WTC11 (cell line): ENCODE measurements at regions not wholly inside any gene's neighbourhood (a gene's known extent, or its start where the extent isn't known, plus 50 kb on each side); places are given as distances from the start of the nearest gene placed in this dataset.

Experiments
- ELF4 ChIP-seq: sonication (generic); formaldehyde crosslinking; IDR thresholded peaks from 2 replicates; pipeline ENCODE4 v1.8.1; 2022; ENCODE audit warnings: low read depth, mild to moderate bottlenecking, moderate library complexity, missing genetic modification reagents
- FOXP1 ChIP-seq: sonication (generic); formaldehyde crosslinking; IDR thresholded peaks from 2 replicates; pipeline ENCODE4 v1.8.0; 2022; ENCODE audit warnings: missing genetic modification reagents, mild to moderate bottlenecking, moderate library complexity, borderline replicate concordance
- MYBL2 ChIP-seq: sonication (generic); formaldehyde crosslinking; IDR thresholded peaks from 2 replicates; pipeline ENCODE4 v1.8.1; 2023; ENCODE audit warnings: mild to moderate bottlenecking, moderate library complexity, missing genetic modification reagents
- SP1 ChIP-seq: sonication (generic); formaldehyde crosslinking; conservative IDR thresholded peaks from 2 replicates; pipeline ENCODE4 v1.8.1; 2022; ENCODE audit warnings: missing genetic modification reagents
- TEAD4 ChIP-seq: sonication (generic); formaldehyde crosslinking; IDR thresholded peaks from 2 replicates; pipeline ENCODE4 v1.8.0; 2022; ENCODE audit warnings: mild to moderate bottlenecking, missing genetic modification reagents
- TF ChIP-seq, protein P1 (sequence below): fragments of 200-600 bp; IDR thresholded peaks from 2 replicates; pipeline ENCODE4 v1.8.0; 2022; ENCODE audit warnings: antibody characterized with exemption
- TF ChIP-seq, protein P2 (sequence below): fragments of 250-450 bp; sonication (Bioruptor Pico); IDR thresholded peaks from 2 replicates; pipeline ENCODE4 v1.9.0; 2021; ENCODE audit warnings: mild to moderate bottlenecking
- TF ChIP-seq, protein P3 (sequence below): sonication (generic); formaldehyde crosslinking; IDR thresholded peaks from 2 replicates; pipeline ENCODE4 v1.8.1; 2022; ENCODE audit warnings: low read depth, missing genetic modification reagents, borderline replicate concordance
- TF ChIP-seq, protein P4 (sequence below): sonication (generic); formaldehyde crosslinking; IDR thresholded peaks from 2 replicates; pipeline ENCODE4 v1.8.1; 2022; ENCODE audit warnings: low read depth, mild to moderate bottlenecking, moderate library complexity, missing genetic modification reagents, borderline replicate concordance
- TF ChIP-seq, protein P5 (sequence below): sonication (generic); formaldehyde crosslinking; conservative IDR thresholded peaks from 2 replicates; pipeline ENCODE4 v1.8.1; 2022; ENCODE audit warnings: mild to moderate bottlenecking, missing genetic modification reagents
- TF ChIP-seq, protein P6 (sequence below): sonication (generic); formaldehyde crosslinking; IDR thresholded peaks from 2 replicates; pipeline ENCODE4 v1.8.1; 2023; ENCODE audit warnings: mild to moderate bottlenecking, missing genetic modification reagents, moderate library complexity

DNA sequence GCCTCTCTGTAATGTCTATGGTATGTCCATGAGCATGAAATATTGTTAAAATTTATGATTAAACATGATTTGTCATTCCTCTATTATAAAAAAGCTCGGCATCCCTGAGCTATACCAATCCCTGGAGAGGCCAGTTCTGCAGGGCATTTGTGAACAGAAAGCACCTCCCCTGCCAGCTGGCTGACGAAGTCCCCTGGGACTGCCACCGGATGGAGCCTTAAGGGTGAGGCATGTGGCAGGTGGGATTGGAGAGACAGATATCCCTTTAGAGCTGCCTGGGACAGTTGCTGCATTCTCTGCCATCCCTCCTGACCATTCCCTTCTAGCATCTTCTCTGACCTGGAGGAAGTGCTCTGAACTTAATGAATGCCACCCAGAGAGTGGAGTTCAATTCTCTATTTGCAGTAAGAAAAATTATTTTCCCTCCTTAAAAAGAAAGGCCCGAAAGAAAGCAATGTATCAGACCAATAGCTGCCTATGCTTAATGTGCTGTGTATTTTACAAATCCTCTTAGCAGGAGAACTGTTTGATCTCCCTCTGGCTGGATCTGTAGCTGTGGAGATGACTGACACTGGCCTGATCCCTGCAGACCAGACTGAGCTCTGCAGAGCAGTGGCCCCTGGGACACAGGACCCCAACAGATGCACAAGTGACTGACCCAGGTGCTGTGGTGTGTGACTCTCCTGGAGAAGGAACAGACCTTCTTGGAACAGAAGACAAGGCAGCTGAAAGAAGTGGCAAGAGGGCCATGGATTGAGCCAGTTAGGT lies 219.0 kb upstream of the NAV2 start:
- TF ChIP-seq, protein P1, sequence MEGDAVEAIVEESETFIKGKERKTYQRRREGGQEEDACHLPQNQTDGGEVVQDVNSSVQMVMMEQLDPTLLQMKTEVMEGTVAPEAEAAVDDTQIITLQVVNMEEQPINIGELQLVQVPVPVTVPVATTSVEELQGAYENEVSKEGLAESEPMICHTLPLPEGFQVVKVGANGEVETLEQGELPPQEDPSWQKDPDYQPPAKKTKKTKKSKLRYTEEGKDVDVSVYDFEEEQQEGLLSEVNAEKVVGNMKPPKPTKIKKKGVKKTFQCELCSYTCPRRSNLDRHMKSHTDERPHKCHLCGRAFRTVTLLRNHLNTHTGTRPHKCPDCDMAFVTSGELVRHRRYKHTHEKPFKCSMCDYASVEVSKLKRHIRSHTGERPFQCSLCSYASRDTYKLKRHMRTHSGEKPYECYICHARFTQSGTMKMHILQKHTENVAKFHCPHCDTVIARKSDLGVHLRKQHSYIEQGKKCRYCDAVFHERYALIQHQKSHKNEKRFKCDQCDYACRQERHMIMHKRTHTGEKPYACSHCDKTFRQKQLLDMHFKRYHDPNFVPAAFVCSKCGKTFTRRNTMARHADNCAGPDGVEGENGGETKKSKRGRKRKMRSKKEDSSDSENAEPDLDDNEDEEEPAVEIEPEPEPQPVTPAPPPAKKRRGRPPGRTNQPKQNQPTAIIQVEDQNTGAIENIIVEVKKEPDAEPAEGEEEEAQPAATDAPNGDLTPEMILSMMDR: no peak
- TF ChIP-seq, protein P2, sequence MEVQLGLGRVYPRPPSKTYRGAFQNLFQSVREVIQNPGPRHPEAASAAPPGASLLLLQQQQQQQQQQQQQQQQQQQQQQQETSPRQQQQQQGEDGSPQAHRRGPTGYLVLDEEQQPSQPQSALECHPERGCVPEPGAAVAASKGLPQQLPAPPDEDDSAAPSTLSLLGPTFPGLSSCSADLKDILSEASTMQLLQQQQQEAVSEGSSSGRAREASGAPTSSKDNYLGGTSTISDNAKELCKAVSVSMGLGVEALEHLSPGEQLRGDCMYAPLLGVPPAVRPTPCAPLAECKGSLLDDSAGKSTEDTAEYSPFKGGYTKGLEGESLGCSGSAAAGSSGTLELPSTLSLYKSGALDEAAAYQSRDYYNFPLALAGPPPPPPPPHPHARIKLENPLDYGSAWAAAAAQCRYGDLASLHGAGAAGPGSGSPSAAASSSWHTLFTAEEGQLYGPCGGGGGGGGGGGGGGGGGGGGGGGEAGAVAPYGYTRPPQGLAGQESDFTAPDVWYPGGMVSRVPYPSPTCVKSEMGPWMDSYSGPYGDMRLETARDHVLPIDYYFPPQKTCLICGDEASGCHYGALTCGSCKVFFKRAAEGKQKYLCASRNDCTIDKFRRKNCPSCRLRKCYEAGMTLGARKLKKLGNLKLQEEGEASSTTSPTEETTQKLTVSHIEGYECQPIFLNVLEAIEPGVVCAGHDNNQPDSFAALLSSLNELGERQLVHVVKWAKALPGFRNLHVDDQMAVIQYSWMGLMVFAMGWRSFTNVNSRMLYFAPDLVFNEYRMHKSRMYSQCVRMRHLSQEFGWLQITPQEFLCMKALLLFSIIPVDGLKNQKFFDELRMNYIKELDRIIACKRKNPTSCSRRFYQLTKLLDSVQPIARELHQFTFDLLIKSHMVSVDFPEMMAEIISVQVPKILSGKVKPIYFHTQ (CRISPR knock-in tag): no peak
- TF ChIP-seq MYBL2 (CRISPR knock-in tag) (no peak), TEAD4 (no peak), FOXP1 (no peak), SP1 (CRISPR knock-in tag) (no peak), ELF4 (no peak)
- TF ChIP-seq, protein P3, sequence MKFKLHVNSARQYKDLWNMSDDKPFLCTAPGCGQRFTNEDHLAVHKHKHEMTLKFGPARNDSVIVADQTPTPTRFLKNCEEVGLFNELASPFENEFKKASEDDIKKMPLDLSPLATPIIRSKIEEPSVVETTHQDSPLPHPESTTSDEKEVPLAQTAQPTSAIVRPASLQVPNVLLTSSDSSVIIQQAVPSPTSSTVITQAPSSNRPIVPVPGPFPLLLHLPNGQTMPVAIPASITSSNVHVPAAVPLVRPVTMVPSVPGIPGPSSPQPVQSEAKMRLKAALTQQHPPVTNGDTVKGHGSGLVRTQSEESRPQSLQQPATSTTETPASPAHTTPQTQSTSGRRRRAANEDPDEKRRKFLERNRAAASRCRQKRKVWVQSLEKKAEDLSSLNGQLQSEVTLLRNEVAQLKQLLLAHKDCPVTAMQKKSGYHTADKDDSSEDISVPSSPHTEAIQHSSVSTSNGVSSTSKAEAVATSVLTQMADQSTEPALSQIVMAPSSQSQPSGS (CRISPR knock-in tag): no peak
- TF ChIP-seq, protein P4, sequence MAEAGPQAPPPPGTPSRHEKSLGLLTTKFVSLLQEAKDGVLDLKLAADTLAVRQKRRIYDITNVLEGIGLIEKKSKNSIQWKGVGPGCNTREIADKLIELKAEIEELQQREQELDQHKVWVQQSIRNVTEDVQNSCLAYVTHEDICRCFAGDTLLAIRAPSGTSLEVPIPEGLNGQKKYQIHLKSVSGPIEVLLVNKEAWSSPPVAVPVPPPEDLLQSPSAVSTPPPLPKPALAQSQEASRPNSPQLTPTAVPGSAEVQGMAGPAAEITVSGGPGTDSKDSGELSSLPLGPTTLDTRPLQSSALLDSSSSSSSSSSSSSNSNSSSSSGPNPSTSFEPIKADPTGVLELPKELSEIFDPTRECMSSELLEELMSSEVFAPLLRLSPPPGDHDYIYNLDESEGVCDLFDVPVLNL (CRISPR knock-in tag): no peak
- TF ChIP-seq, protein P5, sequence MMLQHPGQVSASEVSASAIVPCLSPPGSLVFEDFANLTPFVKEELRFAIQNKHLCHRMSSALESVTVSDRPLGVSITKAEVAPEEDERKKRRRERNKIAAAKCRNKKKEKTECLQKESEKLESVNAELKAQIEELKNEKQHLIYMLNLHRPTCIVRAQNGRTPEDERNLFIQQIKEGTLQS: no peak
- TF ChIP-seq, protein P6, sequence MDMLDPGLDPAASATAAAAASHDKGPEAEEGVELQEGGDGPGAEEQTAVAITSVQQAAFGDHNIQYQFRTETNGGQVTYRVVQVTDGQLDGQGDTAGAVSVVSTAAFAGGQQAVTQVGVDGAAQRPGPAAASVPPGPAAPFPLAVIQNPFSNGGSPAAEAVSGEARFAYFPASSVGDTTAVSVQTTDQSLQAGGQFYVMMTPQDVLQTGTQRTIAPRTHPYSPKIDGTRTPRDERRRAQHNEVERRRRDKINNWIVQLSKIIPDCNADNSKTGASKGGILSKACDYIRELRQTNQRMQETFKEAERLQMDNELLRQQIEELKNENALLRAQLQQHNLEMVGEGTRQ (CRISPR knock-in tag): no peak
